ENCODE measurements at regions not wholly inside any gene's neighbourhood (a gene's known extent, or its start where the extent isn't known, plus 50 kb on each side); places are given as distances from the start of the nearest gene placed in this dataset.

GRCh38 chrX:94942603-94943002, 1268.6 kb downstream of the FAM133A start:
- TF ChIP-seq FOXP2 (optimal IDR thresholded peaks at IDR 0.05; ENCODE audit: borderline replicate concordance, extremely low read depth, extremely low read length, insufficient read depth) = no peak
- no peak for TF ChIP-seq POLR2AphosphoS5 (IDR thresholded peaks at IDR 0.05; ENCODE audit: low read depth, low read length)
- no peak for TF ChIP-seq SIN3A (IDR thresholded peaks at IDR 0.05; ENCODE audit: borderline replicate concordance, insufficient read depth, low read length)
- TF ChIP-seq, protein P1, sequence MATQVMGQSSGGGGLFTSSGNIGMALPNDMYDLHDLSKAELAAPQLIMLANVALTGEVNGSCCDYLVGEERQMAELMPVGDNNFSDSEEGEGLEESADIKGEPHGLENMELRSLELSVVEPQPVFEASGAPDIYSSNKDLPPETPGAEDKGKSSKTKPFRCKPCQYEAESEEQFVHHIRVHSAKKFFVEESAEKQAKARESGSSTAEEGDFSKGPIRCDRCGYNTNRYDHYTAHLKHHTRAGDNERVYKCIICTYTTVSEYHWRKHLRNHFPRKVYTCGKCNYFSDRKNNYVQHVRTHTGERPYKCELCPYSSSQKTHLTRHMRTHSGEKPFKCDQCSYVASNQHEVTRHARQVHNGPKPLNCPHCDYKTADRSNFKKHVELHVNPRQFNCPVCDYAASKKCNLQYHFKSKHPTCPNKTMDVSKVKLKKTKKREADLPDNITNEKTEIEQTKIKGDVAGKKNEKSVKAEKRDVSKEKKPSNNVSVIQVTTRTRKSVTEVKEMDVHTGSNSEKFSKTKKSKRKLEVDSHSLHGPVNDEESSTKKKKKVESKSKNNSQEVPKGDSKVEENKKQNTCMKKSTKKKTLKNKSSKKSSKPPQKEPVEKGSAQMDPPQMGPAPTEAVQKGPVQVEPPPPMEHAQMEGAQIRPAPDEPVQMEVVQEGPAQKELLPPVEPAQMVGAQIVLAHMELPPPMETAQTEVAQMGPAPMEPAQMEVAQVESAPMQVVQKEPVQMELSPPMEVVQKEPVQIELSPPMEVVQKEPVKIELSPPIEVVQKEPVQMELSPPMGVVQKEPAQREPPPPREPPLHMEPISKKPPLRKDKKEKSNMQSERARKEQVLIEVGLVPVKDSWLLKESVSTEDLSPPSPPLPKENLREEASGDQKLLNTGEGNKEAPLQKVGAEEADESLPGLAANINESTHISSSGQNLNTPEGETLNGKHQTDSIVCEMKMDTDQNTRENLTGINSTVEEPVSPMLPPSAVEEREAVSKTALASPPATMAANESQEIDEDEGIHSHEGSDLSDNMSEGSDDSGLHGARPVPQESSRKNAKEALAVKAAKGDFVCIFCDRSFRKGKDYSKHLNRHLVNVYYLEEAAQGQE (IDR thresholded peaks at IDR 0.05; ENCODE audit: insufficient read depth in 1 of 2, low read depth in 2 of 2, low read length in 2 of 2) = no peak
